GM13976 (cell line): ENCODE measurements at regions not wholly inside any gene's neighbourhood (a gene's known extent, or its start where the extent isn't known, plus 50 kb on each side); places are given as distances from the start of the nearest gene placed in this dataset.

Experiments used
- DNase-seq: peaks from one replicate; pipeline ENCODE4 v3.0.0; 2012; ENCODE audit warnings: low spot score
- in situ Hi-C: fragments of 300-500 bp; cut with MboI; formaldehyde crosslinking; loops from one replicate; pipeline ENCODE4 v1.12.0; 2022; ENCODE audit warnings: low sequenced_read_pairs, mixed read lengths, inconsistent platforms; ENCODE audit not compliant: unreplicated experiment
- TF ChIP-seq, protein P1 (sequence below): IDR thresholded peaks from 2 replicates; pipeline ENCODE4 v1.5.1; 2012; ENCODE audit warnings: borderline replicate concordance, mild to moderate bottlenecking; ENCODE audit not compliant: insufficient read depth; ENCODE audit errors: extremely low read depth, missing control alignments, control extremely low read depth

DNA sequence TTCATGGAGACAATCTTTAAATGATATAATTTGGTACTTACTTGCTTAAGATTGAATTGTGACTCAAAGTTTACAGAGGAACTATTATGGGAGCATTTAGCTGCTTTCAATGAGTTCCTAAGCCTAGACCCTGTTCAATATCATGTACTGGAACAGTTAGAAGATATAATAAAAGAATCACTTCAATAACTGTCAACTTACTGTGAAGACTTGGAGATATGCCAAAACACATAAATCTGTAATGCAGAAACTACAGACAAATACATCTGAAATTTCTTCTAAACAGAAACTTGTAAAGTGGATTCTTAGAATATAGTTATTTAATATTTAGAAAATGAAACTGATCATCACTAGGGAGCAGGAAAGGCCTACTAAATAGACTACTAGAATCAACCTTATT is 259.3 kb downstream of the HLX start:
- TF ChIP-seq, protein P1, sequence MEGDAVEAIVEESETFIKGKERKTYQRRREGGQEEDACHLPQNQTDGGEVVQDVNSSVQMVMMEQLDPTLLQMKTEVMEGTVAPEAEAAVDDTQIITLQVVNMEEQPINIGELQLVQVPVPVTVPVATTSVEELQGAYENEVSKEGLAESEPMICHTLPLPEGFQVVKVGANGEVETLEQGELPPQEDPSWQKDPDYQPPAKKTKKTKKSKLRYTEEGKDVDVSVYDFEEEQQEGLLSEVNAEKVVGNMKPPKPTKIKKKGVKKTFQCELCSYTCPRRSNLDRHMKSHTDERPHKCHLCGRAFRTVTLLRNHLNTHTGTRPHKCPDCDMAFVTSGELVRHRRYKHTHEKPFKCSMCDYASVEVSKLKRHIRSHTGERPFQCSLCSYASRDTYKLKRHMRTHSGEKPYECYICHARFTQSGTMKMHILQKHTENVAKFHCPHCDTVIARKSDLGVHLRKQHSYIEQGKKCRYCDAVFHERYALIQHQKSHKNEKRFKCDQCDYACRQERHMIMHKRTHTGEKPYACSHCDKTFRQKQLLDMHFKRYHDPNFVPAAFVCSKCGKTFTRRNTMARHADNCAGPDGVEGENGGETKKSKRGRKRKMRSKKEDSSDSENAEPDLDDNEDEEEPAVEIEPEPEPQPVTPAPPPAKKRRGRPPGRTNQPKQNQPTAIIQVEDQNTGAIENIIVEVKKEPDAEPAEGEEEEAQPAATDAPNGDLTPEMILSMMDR = no peak
- in situ Hi-C loops = no loop called here
- no peak for DNase-seq

DNA sequence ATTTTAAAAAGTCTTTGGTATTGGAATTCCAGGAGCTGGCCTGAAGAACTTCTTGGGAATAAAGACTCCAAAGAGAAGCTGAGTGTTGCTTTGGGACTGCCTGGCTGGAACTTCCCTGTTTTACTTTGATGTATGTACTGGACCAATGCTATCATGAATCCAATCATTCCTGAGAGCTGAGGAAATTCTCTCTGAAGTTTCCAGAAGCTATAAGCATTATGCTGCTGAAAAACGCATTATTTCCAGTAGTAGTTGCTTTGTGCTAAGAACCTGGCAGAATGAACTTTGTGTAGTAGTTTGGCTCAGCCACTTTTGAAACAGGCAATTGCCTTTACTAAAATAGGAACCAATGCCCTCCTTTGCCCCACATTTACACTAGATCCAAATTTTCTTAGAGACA is 260.7 kb downstream of the HLX start:
- in situ Hi-C loops = no loop called here

DNA sequence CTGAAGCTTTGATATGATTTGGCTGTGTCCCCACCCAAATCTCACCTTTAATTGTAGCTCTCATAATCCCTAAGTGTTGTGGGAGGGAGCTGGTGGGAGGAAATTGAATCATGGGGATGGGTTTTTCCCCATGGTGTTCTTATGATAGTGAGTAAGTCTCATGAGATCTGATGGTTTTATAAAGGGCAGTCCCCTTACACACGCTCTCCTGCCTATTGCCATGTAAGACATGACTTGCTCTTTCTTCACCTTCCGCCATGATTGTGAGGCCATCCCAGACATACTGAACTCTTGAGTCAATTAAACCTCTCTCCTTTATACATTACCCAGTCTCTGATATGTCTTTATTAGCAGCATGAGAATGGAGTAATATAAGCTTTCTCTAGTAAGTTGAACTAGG is 261.9 kb downstream of the HLX start:
- TF ChIP-seq, protein P1 = no peak
- DNase-seq = no peak
- in situ Hi-C loops = no loop called here

More for the DNA sequence above, 260.7 kb downstream of the HLX start:
- TF ChIP-seq, protein P1 = no peak
- DNase-seq = no peak

DNA sequence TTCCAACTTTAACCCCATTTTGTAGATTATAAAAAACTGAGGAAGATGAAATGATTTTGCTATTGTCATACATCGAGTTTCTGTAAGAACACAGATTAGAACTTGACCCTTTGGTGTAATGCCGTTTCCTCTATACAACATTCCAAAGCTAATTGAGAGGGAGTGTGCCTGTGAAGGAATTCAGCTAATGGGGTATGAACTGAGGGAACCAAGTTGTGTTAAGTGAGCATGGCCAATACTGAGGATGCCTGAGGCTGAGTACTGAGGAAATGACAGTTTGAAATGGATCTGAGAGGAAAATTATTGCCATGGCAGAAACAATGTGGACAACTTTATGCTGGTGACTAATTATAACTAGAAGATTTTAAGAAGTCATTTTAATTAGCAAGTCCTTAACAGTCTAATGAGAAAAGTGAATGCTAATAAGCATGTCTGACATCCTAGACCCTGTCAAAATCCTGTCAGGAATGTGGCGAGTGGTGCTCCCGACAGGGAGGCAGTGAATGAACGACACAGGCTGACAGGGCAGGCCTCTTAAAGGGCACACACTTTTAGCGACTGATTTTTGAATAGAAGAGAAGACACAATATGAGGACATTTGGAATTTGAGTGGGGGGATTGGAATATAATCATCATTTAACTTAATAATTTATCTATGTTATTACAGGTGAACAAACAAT is 262.5 kb downstream of the HLX start:
- in situ Hi-C loops = no loop called here
- no peak for DNase-seq
- TF ChIP-seq, protein P1 = no peak

DNA sequence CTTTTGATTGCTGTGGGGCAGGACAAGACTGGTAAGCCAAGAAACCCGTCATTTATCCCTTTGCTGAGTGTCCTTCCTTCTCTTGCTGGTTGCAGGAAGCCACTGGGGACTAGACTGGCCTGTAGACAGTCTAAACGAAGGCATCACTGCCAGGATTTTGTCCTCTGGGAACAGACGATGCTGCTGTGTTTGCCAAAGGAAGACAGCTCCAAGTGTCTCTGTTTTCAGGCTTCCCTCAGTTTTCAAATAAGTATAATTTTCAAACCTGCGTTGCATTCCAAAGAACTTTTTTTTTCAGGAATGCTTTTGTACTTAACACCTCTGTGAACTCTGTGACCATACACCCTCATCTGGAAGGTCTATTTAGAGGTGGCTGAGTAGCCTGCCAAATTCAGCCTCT is 269.4 kb downstream of the HLX start:
- no peak for DNase-seq
- TF ChIP-seq, protein P1 = no peak
- in situ Hi-C loops = no loop called here

DNA sequence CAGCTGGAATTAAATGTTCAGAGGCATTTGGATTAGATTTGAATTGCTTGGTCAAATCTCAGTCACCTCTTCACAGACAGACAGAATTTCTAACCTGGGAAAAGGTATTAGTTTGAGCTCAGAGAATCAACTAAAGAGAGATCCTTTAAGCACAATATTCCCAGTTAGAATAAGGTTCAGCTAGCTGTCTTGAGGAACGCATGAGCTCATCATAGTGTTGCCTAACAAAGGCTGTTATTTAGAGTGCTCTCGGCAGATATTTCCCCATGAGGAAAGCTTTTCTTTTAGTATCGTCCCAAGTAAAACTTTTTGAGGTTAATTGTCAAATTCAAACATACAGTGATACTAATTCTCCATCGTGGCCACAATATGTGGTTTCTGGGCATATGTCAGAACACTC is 269.9 kb downstream of the HLX start:
- DNase-seq = no peak
- in situ Hi-C loops = no loop called here
- TF ChIP-seq, protein P1 = no peak
